ENCODE measurements at regions not wholly inside any gene's neighbourhood (a gene's known extent, or its start where the extent isn't known, plus 50 kb on each side); places are given as distances from the start of the nearest gene placed in this dataset.

DNA sequence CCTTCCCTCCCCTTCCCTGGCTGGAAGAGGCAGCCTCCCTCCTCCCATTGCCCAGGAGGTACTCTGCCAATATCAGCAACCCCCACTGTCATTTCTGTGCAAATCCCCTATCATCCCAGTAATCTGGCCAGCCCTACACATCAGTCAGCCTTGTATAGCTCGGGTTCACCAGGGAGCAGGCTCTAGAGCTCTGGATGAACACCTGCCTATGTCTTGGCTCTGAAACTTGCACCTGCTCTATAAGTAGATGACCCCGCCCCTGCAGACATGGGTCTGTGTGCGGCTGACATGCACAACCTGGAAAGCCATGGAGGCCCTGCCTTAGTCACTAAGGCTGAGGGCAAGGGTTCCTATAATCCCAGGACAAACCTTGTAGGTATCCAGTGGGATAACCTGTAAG lies 1042.9 kb downstream of the UQCRFS1 start:
- Histone ChIP-seq H3K27me3 (ENCODE audit: control insufficient read depth, insufficient read depth, low read length) (no peaks in the 10 kb centered on the region), H3K4me3 (ENCODE audit: low read length) (no peak overlapping the region), H3K36me3 (ENCODE audit: insufficient read depth, low read length) (no peaks in the 10 kb centered on the region), H3K4me2 (ENCODE audit: low read length) (no peak overlapping the region), H3K4me1 (ENCODE audit: control insufficient read depth, insufficient read depth, low read length) (no peaks in the 10 kb centered on the region), H3K9me3 (replicated peaks; ENCODE audit: low read length) (peaks cover 6% of the 10 kb centered on the region), H3K9ac (ENCODE audit: low read depth, low read length) (no peak overlapping the region)

DNA sequence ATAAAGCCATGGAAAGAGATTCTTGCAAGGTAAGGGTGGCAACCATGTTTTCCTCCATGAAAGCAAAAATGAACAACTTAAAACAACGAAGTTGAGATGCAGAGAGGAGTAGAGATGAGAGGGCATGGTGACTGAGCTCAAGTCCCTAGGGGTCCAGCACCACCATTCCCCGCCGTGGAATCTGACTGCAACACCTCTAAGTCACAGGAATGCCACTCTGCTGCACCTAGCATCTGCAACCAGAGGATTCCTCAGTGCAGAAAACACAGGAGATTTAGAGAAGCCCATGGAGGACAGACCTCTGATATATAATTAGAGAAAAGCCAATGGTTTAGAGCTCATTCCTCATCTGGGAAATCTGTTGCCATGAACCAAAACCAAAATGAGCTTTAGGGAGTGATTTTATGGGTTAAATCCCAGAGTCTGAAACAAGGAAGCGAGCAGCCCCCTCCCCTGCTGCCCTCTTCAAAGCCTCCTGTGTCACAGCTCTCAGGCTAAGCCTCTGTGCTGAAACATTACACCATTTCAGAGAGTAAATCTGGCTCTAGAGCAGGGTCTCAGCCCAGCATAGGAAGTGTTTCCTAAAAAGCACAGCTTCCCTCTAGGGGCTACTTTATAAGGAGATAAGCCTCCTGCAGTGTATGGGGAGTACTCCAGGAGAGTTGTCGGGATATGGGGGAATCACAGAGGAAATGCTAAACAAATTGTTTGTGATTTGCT lies 1043.6 kb downstream of the UQCRFS1 start:
- H3K36me3 ChIP-seq (ENCODE audit: insufficient read depth, low read length), result no peaks in the 10 kb centered on the region
- H3K4me1 ChIP-seq (ENCODE audit: control insufficient read depth, insufficient read depth, low read length), result no peaks in the 10 kb centered on the region
- no peak overlapping the region for H3K4me2 ChIP-seq (ENCODE audit: low read length)
- H3K9ac ChIP-seq (ENCODE audit: low read depth, low read length), result no peak overlapping the region
- peaks cover 6% of the 10 kb centered on the region for H3K9me3 ChIP-seq (replicated peaks; ENCODE audit: low read length)
- H3K27me3 ChIP-seq (ENCODE audit: control insufficient read depth, insufficient read depth, low read length), result no peaks in the 10 kb centered on the region
- H3K4me3 ChIP-seq (ENCODE audit: low read length), result no peak overlapping the region

DNA sequence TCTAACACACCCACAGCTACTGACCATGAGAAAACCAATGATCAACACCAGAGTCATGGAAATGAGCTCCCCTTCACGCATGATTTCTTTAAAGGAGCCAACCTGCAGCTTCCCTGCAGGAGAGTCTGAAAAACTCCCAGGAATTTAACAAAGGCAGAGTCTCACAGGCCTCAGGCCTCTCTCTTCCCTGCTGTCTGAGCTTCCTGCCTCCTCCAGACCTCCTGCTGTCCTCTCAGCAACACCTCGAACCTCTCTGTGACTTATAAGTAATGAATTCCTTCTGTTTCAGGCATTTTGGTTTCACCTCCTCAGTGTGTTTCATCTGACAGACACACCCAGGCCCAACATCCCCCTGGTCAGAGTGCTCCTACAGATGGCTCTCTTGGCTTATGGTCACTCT lies 1044.4 kb downstream of the UQCRFS1 start:
- H3K9me3 ChIP-seq (replicated peaks; ENCODE audit: low read length), result peaks cover 6% of the 10 kb centered on the region
- H3K4me2 ChIP-seq (ENCODE audit: low read length), result no peak overlapping the region
- no peaks in the 10 kb centered on the region for H3K36me3 ChIP-seq (ENCODE audit: insufficient read depth, low read length)
- H3K4me1 ChIP-seq (ENCODE audit: control insufficient read depth, insufficient read depth, low read length), result no peaks in the 10 kb centered on the region
- H3K27me3 ChIP-seq (ENCODE audit: control insufficient read depth, insufficient read depth, low read length), result no peaks in the 10 kb centered on the region
- no peak overlapping the region for H3K4me3 ChIP-seq (ENCODE audit: low read length)
- no peak overlapping the region for H3K9ac ChIP-seq (ENCODE audit: low read depth, low read length)

DNA sequence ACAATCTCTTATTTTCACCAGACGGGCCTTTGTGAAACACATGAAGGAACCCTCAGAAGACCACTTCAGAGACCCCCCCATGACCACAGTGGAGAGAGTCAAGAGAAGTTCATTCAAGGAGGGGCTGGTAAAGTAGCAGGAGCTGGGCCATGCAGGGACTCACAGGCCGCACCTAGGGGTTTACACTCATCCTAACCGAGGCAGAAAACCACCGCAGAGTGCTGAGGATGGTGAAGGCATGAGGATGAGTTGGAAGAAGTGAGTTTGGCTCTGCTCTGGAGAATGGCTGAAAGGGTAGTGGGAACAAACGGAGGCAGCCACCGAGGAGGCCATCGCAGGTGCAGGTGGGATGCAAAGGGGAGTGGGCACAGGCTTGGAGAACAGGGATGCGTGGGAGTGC lies 1046.9 kb downstream of the UQCRFS1 start:
- H3K36me3 ChIP-seq (ENCODE audit: insufficient read depth, low read length), result no peaks in the 10 kb centered on the region
- no peaks in the 10 kb centered on the region for H3K4me1 ChIP-seq (ENCODE audit: control insufficient read depth, insufficient read depth, low read length)
- H3K27me3 ChIP-seq (ENCODE audit: control insufficient read depth, insufficient read depth, low read length), result no peaks in the 10 kb centered on the region
- no peak overlapping the region for H3K4me2 ChIP-seq (ENCODE audit: low read length)
- no peak overlapping the region for H3K4me3 ChIP-seq (ENCODE audit: low read length)
- H3K9me3 ChIP-seq (replicated peaks; ENCODE audit: low read length), result no peaks in the 10 kb centered on the region
- H3K9ac ChIP-seq (ENCODE audit: low read depth, low read length), result no peak overlapping the region

DNA sequence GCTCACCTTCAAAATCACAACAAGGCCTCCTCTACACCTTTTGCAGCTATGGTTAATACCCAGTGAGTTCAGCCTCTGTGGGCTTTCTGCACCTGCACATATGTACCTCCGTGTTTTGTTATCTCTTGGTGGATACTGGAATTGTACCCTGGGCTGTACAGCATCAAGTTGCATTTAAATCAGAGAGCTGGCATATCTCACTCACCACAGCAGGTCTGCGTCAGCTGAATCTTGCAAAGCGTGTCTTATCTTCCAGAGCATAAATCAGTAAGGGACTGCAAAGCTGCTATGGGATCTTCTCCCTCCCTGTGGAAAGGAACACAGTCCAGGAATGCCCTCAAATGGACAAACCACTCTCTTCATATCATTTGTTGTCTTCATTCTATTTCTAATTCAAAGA lies 1048.7 kb downstream of the UQCRFS1 start:
- Histone ChIP-seq H3K4me1 (ENCODE audit: control insufficient read depth, insufficient read depth, low read length) (no peaks in the 10 kb centered on the region), H3K36me3 (ENCODE audit: insufficient read depth, low read length) (no peaks in the 10 kb centered on the region), H3K9ac (ENCODE audit: low read depth, low read length) (no peak overlapping the region), H3K9me3 (replicated peaks; ENCODE audit: low read length) (no peaks in the 10 kb centered on the region), H3K4me2 (ENCODE audit: low read length) (no peak overlapping the region), H3K4me3 (ENCODE audit: low read length) (no peak overlapping the region), H3K27me3 (ENCODE audit: control insufficient read depth, insufficient read depth, low read length) (no peaks in the 10 kb centered on the region)

DNA sequence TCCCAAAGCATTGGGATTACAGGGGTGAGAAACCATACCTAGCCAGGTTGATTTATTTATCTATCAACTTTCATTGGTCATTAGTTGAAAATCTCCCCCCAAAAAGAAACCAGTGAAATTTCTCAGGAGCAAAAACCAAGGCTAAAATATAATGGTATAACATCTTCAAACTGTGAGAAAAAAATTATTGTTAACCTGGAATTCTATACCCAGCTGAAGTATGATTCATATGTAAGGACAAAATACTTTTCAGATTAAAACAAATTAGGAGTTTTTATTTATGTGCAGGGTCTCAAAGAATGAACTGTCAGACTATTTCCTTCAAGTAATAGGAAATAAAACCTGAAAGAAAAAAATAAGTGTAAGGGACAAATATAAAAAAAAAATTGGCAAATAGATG lies 1053.9 kb downstream of the UQCRFS1 start:
- Histone ChIP-seq H3K27me3 (ENCODE audit: control insufficient read depth, insufficient read depth, low read length) (no peaks in the 10 kb centered on the region), H3K4me3 (ENCODE audit: low read length) (no peak overlapping the region), H3K4me1 (ENCODE audit: control insufficient read depth, insufficient read depth, low read length) (no peaks in the 10 kb centered on the region), H3K36me3 (ENCODE audit: insufficient read depth, low read length) (no peaks in the 10 kb centered on the region), H3K9me3 (replicated peaks; ENCODE audit: low read length) (no peaks in the 10 kb centered on the region), H3K9ac (ENCODE audit: low read depth, low read length) (no peak overlapping the region), H3K4me2 (ENCODE audit: low read length) (no peak overlapping the region)

DNA sequence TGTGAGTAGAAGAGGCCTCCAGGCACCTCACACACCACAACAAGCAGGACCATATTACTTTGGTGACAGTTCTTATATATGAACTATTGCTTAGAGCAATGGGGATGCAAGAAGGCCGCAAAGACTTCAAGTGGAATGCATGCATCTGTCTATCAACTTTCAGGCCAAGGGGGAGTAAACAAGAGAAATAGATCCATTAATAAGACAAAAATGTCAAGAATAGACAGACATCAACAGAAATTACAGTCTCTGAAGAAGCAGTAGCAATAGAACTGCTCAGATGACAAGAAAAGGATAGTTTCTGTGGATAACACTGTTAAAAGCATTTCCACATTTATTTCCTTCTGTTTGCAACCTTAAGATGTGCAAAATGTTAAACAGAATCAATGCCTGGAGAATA lies 1057.7 kb downstream of the UQCRFS1 start:
- H3K4me1 ChIP-seq (ENCODE audit: control insufficient read depth, insufficient read depth, low read length), result no peaks in the 10 kb centered on the region
- H3K4me3 ChIP-seq (ENCODE audit: low read length), result no peak overlapping the region
- no peaks in the 10 kb centered on the region for H3K9me3 ChIP-seq (replicated peaks; ENCODE audit: low read length)
- no peak overlapping the region for H3K4me2 ChIP-seq (ENCODE audit: low read length)
- H3K27me3 ChIP-seq (ENCODE audit: control insufficient read depth, insufficient read depth, low read length), result no peaks in the 10 kb centered on the region
- H3K9ac ChIP-seq (ENCODE audit: low read depth, low read length), result no peak overlapping the region
- H3K36me3 ChIP-seq (ENCODE audit: insufficient read depth, low read length), result no peaks in the 10 kb centered on the region

DNA sequence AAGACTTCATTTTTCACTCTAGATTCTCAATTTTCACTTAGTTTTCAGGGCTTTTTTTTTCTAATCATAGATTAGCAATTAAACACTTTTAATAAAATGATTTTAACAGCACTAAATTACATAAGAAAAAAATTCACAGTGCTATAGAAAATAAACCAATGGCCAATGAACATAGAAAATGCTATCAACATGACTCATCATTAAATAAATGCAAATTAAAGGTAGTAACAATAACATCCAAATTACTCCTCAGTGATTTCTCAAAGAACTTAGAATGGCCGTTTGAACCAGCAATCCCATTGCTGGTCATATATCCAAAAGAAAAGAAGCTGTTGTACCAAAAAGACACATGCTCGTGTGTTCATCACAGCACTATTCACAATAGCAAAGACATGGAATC lies 1058.9 kb downstream of the UQCRFS1 start:
- no peak overlapping the region for H3K9ac ChIP-seq (ENCODE audit: low read depth, low read length)
- no peaks in the 10 kb centered on the region for H3K36me3 ChIP-seq (ENCODE audit: insufficient read depth, low read length)
- no peaks in the 10 kb centered on the region for H3K4me1 ChIP-seq (ENCODE audit: control insufficient read depth, insufficient read depth, low read length)
- H3K9me3 ChIP-seq (replicated peaks; ENCODE audit: low read length), result no peaks in the 10 kb centered on the region
- H3K27me3 ChIP-seq (ENCODE audit: control insufficient read depth, insufficient read depth, low read length), result no peaks in the 10 kb centered on the region
- H3K4me2 ChIP-seq (ENCODE audit: low read length), result no peak overlapping the region
- H3K4me3 ChIP-seq (ENCODE audit: low read length), result no peak overlapping the region

DNA sequence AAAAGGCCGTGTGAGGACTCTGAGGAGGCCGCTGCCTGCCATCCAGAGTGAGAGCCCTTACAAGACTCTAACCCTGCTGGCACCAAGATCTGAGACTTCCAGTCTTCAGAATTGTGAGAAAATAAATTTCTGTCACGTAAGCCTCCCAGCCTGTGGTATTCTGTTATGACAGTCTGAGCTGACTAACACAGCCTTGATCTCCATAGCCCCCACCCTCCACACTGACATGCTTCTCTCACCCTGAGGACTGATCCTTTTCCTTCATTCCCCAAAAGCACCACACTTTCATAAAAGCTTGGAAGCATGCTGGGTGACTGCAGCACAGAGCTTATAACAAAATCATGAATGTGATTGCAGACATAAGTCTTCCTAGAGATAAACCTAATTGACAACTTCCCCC lies 1059.8 kb downstream of the UQCRFS1 start:
- Histone ChIP-seq H3K4me1 (ENCODE audit: control insufficient read depth, insufficient read depth, low read length) (no peaks in the 10 kb centered on the region), H3K9ac (ENCODE audit: low read depth, low read length) (no peak overlapping the region), H3K36me3 (ENCODE audit: insufficient read depth, low read length) (no peaks in the 10 kb centered on the region), H3K27me3 (ENCODE audit: control insufficient read depth, insufficient read depth, low read length) (no peaks in the 10 kb centered on the region), H3K9me3 (replicated peaks; ENCODE audit: low read length) (no peaks in the 10 kb centered on the region), H3K4me2 (ENCODE audit: low read length) (no peak overlapping the region), H3K4me3 (ENCODE audit: low read length) (no peak overlapping the region)

DNA sequence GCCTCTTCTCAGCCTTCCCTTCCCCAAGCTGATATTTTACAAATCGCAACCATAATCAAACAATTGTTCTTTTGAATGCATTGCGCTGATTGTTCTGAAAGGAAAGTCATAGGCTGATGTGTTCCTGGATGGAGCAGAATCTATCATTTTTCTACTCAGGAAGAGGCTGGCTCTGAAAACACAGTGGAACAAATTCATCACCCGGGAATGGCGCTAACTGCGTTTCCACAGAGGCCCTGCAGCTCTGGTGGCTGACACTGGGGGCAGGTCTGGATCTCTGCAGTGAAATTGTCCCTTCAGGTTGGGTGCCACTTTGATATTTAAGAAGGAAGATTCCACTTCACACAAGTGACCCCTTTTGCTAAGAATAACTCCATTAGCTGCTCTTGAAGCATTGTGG lies 1060.8 kb downstream of the UQCRFS1 start:
- no peak overlapping the region for H3K4me3 ChIP-seq (ENCODE audit: low read length)
- no peak overlapping the region for H3K9ac ChIP-seq (ENCODE audit: low read depth, low read length)
- no peaks in the 10 kb centered on the region for H3K36me3 ChIP-seq (ENCODE audit: insufficient read depth, low read length)
- no peak overlapping the region for H3K4me2 ChIP-seq (ENCODE audit: low read length)
- H3K27me3 ChIP-seq (ENCODE audit: control insufficient read depth, insufficient read depth, low read length), result no peaks in the 10 kb centered on the region
- no peaks in the 10 kb centered on the region for H3K9me3 ChIP-seq (replicated peaks; ENCODE audit: low read length)
- no peaks in the 10 kb centered on the region for H3K4me1 ChIP-seq (ENCODE audit: control insufficient read depth, insufficient read depth, low read length)

DNA sequence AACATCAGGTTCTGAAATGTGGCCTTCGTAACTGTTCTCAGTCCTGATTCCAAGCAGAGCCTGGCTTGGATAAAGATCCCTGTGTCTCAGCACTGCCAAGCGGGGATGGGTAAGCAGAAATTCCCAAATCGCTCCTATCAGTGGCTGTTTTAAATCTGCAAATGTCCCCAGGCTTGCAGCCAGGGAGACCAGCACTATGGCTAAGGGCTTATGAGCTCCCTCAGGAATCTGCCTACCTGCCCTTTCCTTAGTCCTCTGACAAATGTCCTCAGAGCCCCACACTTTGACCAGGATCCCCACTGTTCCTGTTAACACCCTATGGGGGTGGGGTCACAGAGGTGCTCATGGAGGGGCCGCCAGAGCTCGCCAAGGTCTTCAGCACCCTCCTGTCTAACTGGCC lies 1062.8 kb downstream of the UQCRFS1 start:
- no peaks in the 10 kb centered on the region for H3K9me3 ChIP-seq (replicated peaks; ENCODE audit: low read length)
- no peak overlapping the region for H3K9ac ChIP-seq (ENCODE audit: low read depth, low read length)
- no peaks in the 10 kb centered on the region for H3K27me3 ChIP-seq (ENCODE audit: control insufficient read depth, insufficient read depth, low read length)
- no peak overlapping the region for H3K4me2 ChIP-seq (ENCODE audit: low read length)
- no peak overlapping the region for H3K4me3 ChIP-seq (ENCODE audit: low read length)
- no peaks in the 10 kb centered on the region for H3K4me1 ChIP-seq (ENCODE audit: control insufficient read depth, insufficient read depth, low read length)
- H3K36me3 ChIP-seq (ENCODE audit: insufficient read depth, low read length), result no peaks in the 10 kb centered on the region

DNA sequence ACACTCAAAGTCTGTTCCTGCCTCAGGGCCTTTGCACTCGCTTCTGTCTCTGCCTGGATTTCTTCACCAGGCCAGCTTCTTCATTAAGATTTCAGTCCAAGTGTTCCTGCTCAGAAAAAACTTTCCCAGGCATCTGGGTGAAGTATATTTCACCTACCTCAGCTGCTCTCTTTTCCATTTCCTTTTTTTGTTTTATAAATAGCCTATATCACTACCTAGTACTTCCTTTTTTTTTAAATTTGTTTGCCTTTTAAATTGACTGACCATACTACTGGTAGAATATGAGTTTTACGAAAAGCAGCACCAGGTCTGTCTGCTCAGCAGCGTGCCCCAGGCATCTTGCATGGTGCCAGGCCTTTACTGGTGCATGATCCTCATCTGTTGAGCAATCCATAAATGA lies 1064.4 kb downstream of the UQCRFS1 start:
- H3K9ac ChIP-seq (ENCODE audit: low read depth, low read length), result no peak overlapping the region
- no peak overlapping the region for H3K4me2 ChIP-seq (ENCODE audit: low read length)
- H3K36me3 ChIP-seq (ENCODE audit: insufficient read depth, low read length), result no peaks in the 10 kb centered on the region
- H3K4me1 ChIP-seq (ENCODE audit: control insufficient read depth, insufficient read depth, low read length), result no peaks in the 10 kb centered on the region
- H3K9me3 ChIP-seq (replicated peaks; ENCODE audit: low read length), result no peaks in the 10 kb centered on the region
- no peaks in the 10 kb centered on the region for H3K27me3 ChIP-seq (ENCODE audit: control insufficient read depth, insufficient read depth, low read length)
- no peak overlapping the region for H3K4me3 ChIP-seq (ENCODE audit: low read length)
